ENCODE measurements at regions not wholly inside any gene's neighbourhood (a gene's known extent, or its start where the extent isn't known, plus 50 kb on each side); places are given as distances from the start of the nearest gene placed in this dataset.

DNA sequence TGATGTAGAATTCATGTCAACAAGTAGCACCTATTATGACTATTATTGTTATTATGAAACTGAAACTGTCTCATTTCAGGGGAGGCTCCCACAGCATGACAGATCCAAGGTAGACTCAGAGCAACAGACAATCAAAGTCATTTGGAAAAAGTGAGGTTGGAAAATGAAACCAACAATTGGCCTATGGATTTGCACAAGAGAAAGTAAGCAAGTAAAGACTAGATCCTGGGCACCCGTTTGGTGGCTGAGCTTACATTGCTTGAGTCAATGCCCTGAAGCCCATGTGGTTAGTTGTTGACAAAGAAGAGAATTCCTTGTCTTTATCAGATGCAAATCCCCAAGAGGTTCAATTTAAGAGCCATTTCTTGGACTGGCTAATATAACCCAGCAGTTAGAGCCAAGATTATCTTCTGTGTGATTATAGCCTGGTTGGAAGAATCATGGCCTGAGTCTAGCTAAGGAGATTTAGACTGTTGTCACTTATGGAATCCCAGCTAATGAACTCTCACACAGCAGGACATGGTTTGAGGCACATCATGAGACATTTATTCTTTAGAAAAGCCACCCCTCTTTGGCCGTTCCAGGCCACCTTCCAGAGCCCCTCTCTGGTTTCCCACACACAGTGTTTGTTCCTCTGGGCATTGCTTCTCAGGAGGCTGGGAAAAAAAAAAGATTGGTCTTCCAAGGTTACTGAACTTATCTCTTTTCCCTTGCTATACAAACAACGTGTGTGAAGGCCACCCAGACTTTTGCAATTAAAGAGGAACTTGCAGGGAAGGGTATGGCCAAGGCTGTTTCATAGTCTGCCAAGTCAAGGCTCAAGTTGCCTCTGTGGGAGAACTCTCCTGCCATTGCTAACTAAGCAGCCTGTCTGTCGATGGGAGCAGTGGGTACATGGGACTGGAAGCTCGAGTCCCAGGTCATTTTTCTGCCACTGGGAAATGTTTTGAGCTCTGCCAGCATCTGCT lies 399.5 kb downstream of the ENC1 start:
- DNase-seq (ENCODE audit: low read depth in 1 of 2, low spot score in 1 of 2) = no peak

- no peak for DNase-seq (ENCODE audit: low read depth in 1 of 2, low spot score in 1 of 2)
Observed at GRCh38 chr5:74239261-74239660, 401.3 kb downstream of the ENC1 start.

DNA sequence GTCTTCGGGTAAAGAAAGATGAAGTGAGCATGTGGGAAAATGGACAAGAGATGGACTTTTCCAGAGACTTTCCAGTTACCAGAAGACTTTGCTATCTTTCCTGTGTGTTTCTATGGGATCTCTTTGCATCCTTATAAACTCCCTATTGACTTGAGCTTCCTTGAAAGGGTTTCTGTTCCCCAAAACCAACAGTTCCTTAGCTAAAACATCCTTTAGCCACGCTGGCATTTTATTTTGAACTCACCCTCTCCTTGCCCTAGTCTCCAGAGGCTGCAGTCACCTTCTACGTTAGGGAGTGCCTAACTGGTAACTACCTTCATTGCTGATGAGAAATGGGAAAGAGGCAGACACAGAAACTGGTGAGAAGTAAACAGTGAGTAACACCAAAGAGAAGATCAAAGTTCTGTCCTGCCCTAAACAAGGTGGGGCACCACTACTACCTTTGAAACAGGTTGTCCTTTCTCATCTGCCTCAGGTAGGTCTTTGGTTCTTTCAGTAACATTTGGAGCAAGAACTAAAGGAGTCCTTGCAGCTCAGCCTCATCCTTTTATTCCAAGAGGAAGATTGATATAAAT lies 402.9 kb downstream of the ENC1 start:
- DNase-seq (ENCODE audit: low read depth in 1 of 2, low spot score in 1 of 2) = no peak

DNA sequence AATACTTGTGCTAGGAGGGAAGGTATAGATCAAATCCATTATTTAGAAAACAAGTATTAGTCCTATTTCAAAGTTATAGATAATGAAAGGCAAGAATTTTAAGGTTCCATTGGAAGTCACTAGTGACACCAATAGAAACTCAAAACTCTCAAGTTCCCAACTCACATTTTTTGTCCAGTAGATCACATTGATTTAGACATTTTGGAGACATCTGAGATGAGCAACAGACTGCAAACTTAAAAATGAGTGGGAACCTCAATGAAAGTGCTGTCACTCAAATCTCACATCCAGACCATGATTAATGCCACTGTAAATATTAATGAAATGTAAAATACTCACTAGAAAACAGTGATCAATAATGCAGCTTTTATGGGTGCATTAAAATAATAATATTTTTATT lies 405.0 kb downstream of the ENC1 start:
- DNase-seq (ENCODE audit: low read depth in 1 of 2, low spot score in 1 of 2) = no peak

DNA sequence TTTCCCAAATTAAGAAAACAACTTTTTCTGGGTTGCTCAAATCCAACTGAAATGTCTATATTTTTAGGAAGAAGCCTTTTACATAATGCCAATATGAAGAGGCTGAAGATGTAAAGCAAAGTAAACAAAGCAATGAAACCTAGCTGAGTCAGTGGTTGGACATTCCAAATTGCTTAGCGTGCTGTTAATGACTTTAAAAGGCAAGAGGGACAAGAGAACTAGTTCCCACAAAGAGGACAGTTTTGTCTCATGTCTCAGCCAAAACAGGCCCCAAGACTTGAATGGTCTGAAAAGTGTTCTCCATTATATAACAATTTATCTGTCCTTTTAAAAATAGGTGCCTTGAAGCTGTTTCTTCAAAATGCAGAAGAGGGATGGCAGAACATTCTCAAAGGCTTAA lies 407.0 kb downstream of the ENC1 start:
- DNase-seq (ENCODE audit: low read depth in 1 of 2, low spot score in 1 of 2) = no peak

GRCh38 chr5:74233091-74233490 lies 407.4 kb downstream of the ENC1 start:
- no peak for DNase-seq (ENCODE audit: low read depth in 1 of 2, low spot score in 1 of 2)

- DNase-seq (ENCODE audit: low read depth in 1 of 2, low spot score in 1 of 2) = no peak
Observed at GRCh38 chr5:74232276-74232675, 408.3 kb downstream of the ENC1 start.

- no peak for DNase-seq (ENCODE audit: low read depth in 1 of 2, low spot score in 1 of 2)
Observed at GRCh38 chr5:74231697-74232096, 408.8 kb downstream of the ENC1 start.

GRCh38 chr5:74226716-74227485 lies 413.6 kb downstream of the ENC1 start:
- DNase-seq (ENCODE audit: low read depth in 1 of 2, low spot score in 1 of 2) = no peak

DNA sequence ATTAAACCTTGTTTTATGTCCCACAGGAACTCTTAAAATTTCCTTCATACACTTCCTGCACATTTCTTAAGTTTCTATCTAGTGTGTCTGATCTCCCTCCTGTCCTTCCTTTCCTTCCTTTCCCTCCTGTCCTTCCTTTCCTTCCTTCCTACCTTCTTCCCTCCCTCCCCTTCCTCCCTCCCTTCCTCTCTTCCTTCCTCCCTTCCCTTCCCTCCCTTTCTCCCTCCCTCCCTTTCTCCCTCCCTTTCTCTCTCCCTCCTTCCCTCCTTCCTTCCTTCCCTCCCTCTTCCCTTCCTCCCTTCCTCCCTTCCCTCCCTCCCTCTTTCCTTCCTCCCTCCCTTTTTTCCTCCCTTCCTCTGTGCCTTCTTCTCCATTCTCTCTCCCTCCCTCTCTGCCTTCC lies 414.9 kb downstream of the ENC1 start:
- no peak for DNase-seq (ENCODE audit: low read depth in 1 of 2, low spot score in 1 of 2)

- no peak for DNase-seq (ENCODE audit: low read depth in 1 of 2, low spot score in 1 of 2)
Observed at GRCh38 chr5:74224331-74224730, 416.2 kb downstream of the ENC1 start.

DNA sequence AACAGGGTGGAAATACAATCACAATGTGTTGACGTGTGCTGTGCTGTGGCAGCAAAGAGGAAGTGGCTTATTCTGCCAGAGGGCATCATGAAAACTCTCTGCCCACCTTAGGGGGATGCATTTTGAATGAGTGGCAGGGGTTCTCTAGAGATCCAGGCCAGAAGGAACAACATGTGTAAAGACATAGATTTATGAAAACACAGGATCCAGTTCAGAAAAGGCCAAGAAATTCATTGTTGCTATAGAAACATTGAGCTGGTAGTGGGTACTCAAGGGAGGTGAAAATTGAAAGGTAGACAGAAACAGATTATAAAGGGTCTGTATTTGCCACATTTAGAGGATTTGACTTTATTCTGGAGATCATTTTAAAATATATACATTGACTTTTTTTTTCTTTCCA lies 417.7 kb downstream of the ENC1 start:
- DNase-seq (ENCODE audit: low read depth in 1 of 2, low spot score in 1 of 2) = no peak

DNA sequence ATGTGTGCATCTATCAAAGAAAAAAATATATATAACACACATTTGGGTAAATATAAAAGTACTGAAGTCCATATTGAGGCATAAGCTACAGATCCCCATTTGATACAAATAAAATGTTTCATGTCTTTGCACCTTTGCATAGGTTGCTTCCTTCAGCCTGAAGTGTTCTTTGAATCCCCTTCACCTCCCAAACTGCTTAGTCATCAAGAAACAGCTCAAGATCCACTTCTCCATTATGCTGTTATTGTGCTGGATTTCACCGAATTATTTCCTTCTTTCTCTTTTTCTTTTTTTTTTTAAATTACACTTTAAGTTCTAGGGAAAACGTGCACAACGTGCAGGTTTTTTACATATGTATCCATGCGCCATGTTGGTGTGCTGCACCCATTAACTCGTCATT lies 419.1 kb downstream of the ENC1 start:
- no peak for DNase-seq (ENCODE audit: low read depth in 1 of 2, low spot score in 1 of 2)

- DNase-seq (ENCODE audit: low read depth in 1 of 2, low spot score in 1 of 2) = no peak
Observed at GRCh38 chr5:74216012-74216411, 424.5 kb downstream of the ENC1 start.

DNA sequence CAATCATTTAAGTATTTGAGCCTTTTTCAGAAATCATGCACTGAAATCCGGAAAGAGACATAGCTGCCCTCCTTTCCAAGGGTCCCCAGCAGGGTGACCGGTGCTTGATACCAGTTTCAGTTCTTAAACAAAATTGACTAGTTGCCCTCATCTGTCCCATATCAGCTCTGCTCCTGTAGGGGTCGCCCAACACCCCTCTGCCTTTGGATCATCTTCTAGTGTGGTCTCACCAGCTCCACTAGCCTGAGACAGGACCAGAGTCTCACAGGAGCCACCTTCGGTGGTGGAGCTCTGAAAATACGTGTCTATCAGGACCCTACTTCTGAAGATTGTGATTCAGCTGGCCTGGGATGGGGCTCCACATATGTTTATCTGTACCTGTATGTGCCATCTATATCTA lies 428.2 kb downstream of the ENC1 start:
- DNase-seq (ENCODE audit: low read depth in 1 of 2, low spot score in 1 of 2) = no peak

DNA sequence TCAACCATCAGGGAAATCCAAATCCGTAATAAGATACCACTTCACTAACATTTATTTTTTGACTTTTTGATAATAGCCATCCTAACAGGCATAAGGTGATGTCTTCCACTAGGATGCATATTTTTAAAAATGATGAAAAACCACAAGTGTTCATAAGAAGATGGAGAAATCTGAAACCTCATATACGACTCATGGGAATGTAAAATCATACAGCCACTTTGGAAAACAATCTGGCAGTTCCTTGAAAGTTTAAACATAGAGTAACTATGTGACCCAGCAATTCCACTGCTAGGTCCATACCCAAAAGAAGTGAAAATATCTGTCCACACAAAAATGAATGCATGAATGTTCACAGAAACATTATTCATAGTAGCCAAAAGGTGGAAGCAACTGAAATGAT lies 431.0 kb downstream of the ENC1 start:
- no peak for DNase-seq (ENCODE audit: low read depth in 1 of 2, low spot score in 1 of 2)

GRCh38 chr5:74206579-74207550 lies 433.7 kb downstream of the ENC1 start:
- DNase-seq (ENCODE audit: low read depth in 1 of 2, low spot score in 1 of 2) = no peak

DNA sequence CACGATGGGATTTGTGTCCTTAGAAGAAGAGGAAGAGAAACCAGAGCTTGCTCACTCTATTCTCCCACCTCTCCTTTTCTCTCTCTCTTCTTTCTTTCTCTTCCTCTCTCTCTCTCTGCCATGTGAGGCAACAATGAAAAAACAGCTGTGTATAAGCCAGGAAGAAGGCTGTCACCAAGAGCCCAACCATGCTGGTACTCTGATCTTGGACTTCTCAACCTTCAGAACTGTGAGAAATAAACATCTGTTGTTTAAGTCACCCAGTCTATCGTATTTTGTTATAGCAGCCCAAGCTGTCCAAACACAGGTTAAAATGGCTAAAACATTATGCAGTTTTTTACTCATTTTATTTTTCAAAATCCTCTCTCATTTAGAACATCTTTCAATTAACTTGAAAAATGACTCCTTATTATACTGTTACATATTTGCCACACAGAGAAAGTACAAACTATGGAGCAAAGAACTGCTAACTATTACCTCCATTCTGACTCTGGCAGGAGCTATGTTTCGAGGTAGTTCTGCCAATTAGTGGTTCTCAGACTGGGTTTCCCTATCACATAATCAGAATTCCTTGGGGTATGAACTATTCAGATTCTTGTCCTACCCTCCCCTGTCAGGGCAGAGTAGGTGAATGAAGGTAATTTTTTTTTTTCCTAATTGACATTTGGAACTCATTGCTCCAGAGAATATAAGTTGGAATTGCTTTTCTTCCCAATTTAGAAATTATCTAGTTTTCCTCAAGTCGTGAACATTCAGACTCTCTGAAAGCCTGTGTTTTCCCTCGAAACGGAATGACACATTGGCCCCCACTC lies 434.6 kb downstream of the ENC1 start:
- no peak for DNase-seq (ENCODE audit: low read depth in 1 of 2, low spot score in 1 of 2)

GRCh38 chr5:74201334-74202081 lies 439.0 kb downstream of the ENC1 start:
- no peak for DNase-seq (ENCODE audit: low read depth in 1 of 2, low spot score in 1 of 2)
